Osteocyte (in vitro differentiated cells): ENCODE measurements at regions not wholly inside any gene's neighbourhood (a gene's known extent, or its start where the extent isn't known, plus 50 kb on each side); places are given as distances from the start of the nearest gene placed in this dataset.

Source experiments
- DNase-seq: peaks from one replicate; pipeline ENCODE4 v3.0.0; 2021; ENCODE audit warnings: mixed read lengths; ENCODE audit not compliant: unreplicated experiment; ENCODE audit errors: extremely low spot score
- H3K27ac Mint-ChIP-seq: one replicate; pipeline ENCODE4 v1.8.0; 2021; ENCODE audit warnings: mild to moderate bottlenecking, mixed read lengths; ENCODE audit not compliant: unreplicated experiment
- H3K27me3 Mint-ChIP-seq: one replicate; pipeline ENCODE4 v1.8.0; 2021; ENCODE audit warnings: mixed read lengths; ENCODE audit not compliant: unreplicated experiment
- H3K36me3 Mint-ChIP-seq: one replicate; pipeline ENCODE4 v1.8.0; 2021; ENCODE audit warnings: mixed read lengths; ENCODE audit not compliant: unreplicated experiment
- H3K4me1 Mint-ChIP-seq: one replicate; pipeline ENCODE4 v1.8.0; 2021; ENCODE audit warnings: mixed read lengths; ENCODE audit not compliant: unreplicated experiment
- H3K4me3 Mint-ChIP-seq: one replicate; pipeline ENCODE4 v1.8.0; 2021; ENCODE audit warnings: mild to moderate bottlenecking, moderate library complexity, mixed read lengths; ENCODE audit not compliant: unreplicated experiment
- H3K9me3 Mint-ChIP-seq: one replicate; pipeline ENCODE4 v1.8.0; 2021; ENCODE audit warnings: mixed read lengths; ENCODE audit not compliant: unreplicated experiment
- CTCF ChIP-seq: fragments of 200-600 bp; sonication (generic); IDR thresholded peaks from 2 replicates; pipeline ENCODE4 v1.5.0; 2021; ENCODE audit warnings: antibody characterized with exemption, mild to moderate bottlenecking, moderate library complexity

GRCh38 chr2:116319001-116319400 lies 1495.5 kb upstream of the DDX18 start:
- H3K4me3 Mint-ChIP-seq: no peak overlapping the region
- no peak for TF ChIP-seq CTCF

GRCh38 chr2:116319935-116320334 lies 1494.6 kb upstream of the DDX18 start:
- Mint-ChIP-seq H3K36me3 (no peaks in the 10 kb centered on the region), H3K4me1 (no peaks in the 10 kb centered on the region), H3K9me3 (peaks cover 33% of the 10 kb centered on the region), H3K27ac (no peak overlapping the region), H3K27me3 (no peaks in the 10 kb centered on the region), H3K4me3 (no peak overlapping the region)
- no peak for TF ChIP-seq CTCF
- no peak for DNase-seq

More at GRCh38 chr2:116319001-116319400, 1495.5 kb upstream of the DDX18 start:
- Mint-ChIP-seq H3K9me3 (peaks cover 28% of the 10 kb centered on the region), H3K4me1 (no peaks in the 10 kb centered on the region), H3K27ac (no peak overlapping the region), H3K27me3 (no peaks in the 10 kb centered on the region), H3K36me3 (no peaks in the 10 kb centered on the region)
- no peak for DNase-seq

GRCh38 chr2:116329280-116329679 lies 1485.2 kb upstream of the DDX18 start:
- TF ChIP-seq CTCF: no peak
- Mint-ChIP-seq H3K4me1 (no peaks in the 10 kb centered on the region), H3K9me3 (peaks cover 31% of the 10 kb centered on the region), H3K27ac (no peak overlapping the region), H3K27me3 (no peaks in the 10 kb centered on the region), H3K36me3 (no peaks in the 10 kb centered on the region), H3K4me3 (no peak overlapping the region)
- no peak for DNase-seq

- Mint-ChIP-seq H3K4me1 (no peaks in the 10 kb centered on the region), H3K27me3 (no peaks in the 10 kb centered on the region), H3K9me3 (peaks cover 14% of the 10 kb centered on the region), H3K27ac (no peak overlapping the region), H3K36me3 (no peaks in the 10 kb centered on the region), H3K4me3 (no peak overlapping the region)
- TF ChIP-seq CTCF: no peak
- DNase-seq: no peak
Observed at GRCh38 chr2:116340690-116341089, 1473.8 kb upstream of the DDX18 start.

- H3K36me3 Mint-ChIP-seq: no peaks in the 10 kb centered on the region
- DNase-seq: no peak
- TF ChIP-seq CTCF: no peak
- no peaks in the 10 kb centered on the region for H3K27me3 Mint-ChIP-seq
- no peak overlapping the region for H3K4me3 Mint-ChIP-seq
- no peak overlapping the region for H3K27ac Mint-ChIP-seq
- no peaks in the 10 kb centered on the region for H3K4me1 Mint-ChIP-seq
- H3K9me3 Mint-ChIP-seq: peaks cover 19% of the 10 kb centered on the region
Observed at GRCh38 chr2:116366212-116366611, 1448.3 kb upstream of the DDX18 start.
